Natural killer cell (primary cell): ENCODE measurements at regions not wholly inside any gene's neighbourhood (a gene's known extent, or its start where the extent isn't known, plus 50 kb on each side); places are given as distances from the start of the nearest gene placed in this dataset.

Source experiments
- ATAC-seq, 3 donors: fragments of 150-1000 bp in 2 of 3; fragments of 200-7000 bp in 1 of 3; cut with Tn5 transposase; 1 replicate in 1 of 3; 2 replicates in 2 of 3; pipeline ENCODE4 v1.10.0; 2021; ENCODE audit warnings: mild to moderate bottlenecking in 2 of 3, moderate library complexity in 2 of 3
- DNase-seq, 2 donors: peaks; one replicate each; pipeline versions ENCODE4 v3.0.0 to v3.0.0-alpha.2; 2013 to 2021; ENCODE audit warnings: mixed read lengths in 1 of 2
- H3K27ac ChIP-seq: one replicate; pipeline ENCODE4 v1.5.1; 2013; ENCODE audit warnings: mild to moderate bottlenecking, low read length
- H3K27me3 ChIP-seq: one replicate; pipeline ENCODE4 v1.6.1; 2013; ENCODE audit warnings: low read length; ENCODE audit not compliant: control insufficient read depth, insufficient read depth
- H3K36me3 ChIP-seq: one replicate; pipeline ENCODE4 v1.6.1; 2013; ENCODE audit warnings: low read length; ENCODE audit not compliant: control insufficient read depth, insufficient read depth
- H3K4me1 ChIP-seq: one replicate; pipeline ENCODE4 v1.6.1; 2013; ENCODE audit warnings: low read length; ENCODE audit not compliant: control insufficient read depth, insufficient read depth
- H3K4me3 ChIP-seq: one replicate; pipeline ENCODE4 v1.5.1; 2013; ENCODE audit warnings: low read length
- H3K9me3 ChIP-seq: one replicate; pipeline ENCODE4 v1.6.1; 2013; ENCODE audit warnings: low read length; ENCODE audit not compliant: control insufficient read depth, insufficient read depth
- H3K27ac Mint-ChIP-seq, 2 donors: one replicate each; pipeline ENCODE4 v1.8.0; 2022; ENCODE audit warnings: mild to moderate bottlenecking in 2 of 2, mixed read lengths in 2 of 2, moderate library complexity in 1 of 2
- H3K27me3 Mint-ChIP-seq, 2 donors: one replicate each; pipeline ENCODE4 v1.8.0; 2022; ENCODE audit warnings: low read depth in 2 of 2, mixed read lengths in 2 of 2
- H3K36me3 Mint-ChIP-seq: one replicate; pipeline ENCODE4 v1.8.0; 2022; ENCODE audit warnings: mixed read lengths
- H3K4me1 Mint-ChIP-seq, 2 donors: one replicate each; pipeline ENCODE4 v1.8.0; 2022; ENCODE audit warnings: mixed read lengths in 2 of 2
- H3K4me3 Mint-ChIP-seq: one replicate; pipeline ENCODE4 v1.8.0; 2022; ENCODE audit warnings: mild to moderate bottlenecking, moderate library complexity, mixed read lengths
- H3K9me3 Mint-ChIP-seq, 2 donors: one replicate each; pipeline ENCODE4 v1.8.0; 2022; ENCODE audit warnings: mixed read lengths in 2 of 2
- CTCF ChIP-seq: fragments of 200-600 bp; IDR thresholded peaks from one replicate; pipeline ENCODE4 v1.8.0; 2022; ENCODE audit warnings: antibody characterized with exemption
- WGBS: methylation state at CpG from one replicate; pipeline ENCODE4 v1.1.7; 2013; ENCODE audit warnings: missing lambda C conversion rate; ENCODE audit not compliant: insufficient coverage; 5-methylcytosine and 5-hydroxymethylcytosine counted together
- intact Hi-C: fragments of 100-400 bp; cut with micrococcal nuclease; formaldehyde crosslinking; loops from one replicate; pipeline ENCODE4 v1.14.2; 2022

DNA sequence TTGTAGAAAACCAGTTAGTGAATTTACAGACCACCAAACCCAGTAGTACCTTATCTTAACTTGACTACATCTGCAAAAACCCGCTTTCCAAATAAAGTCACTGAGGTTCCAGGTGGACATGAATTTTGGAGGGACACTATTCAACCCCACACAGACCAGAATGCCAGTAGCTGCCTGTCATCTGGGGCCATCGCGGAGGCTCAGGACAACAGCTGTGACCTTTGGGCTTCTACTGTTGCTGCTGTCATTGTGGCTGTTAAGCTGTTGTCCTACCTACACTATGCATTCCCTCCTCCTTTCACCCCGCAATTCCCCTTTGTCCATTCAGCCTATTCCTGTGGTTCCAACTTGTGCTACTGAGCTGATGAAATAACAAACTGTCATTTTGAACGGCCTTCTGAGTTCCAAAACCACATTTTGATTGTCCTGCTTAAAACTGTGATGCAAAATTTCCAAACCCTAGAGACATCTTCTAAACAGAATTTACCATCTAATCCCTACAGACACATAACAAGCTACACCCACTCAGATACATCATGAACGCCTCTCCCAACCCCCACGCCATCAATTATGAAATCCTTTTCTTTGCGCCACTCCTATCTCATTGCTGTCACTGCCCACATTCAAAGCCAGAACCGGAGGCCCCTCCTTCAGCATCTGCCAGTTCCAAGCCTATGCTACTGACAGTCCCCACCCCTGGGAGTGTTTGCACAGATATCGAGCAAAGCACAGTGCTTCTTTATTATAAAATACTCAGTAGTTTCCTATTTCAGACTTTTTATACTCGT is 125.0 kb downstream of the C6orf118 start:
- Mint-ChIP-seq H3K27me3 (no peaks in the 10 kb centered on the region), H3K4me1 (no peaks in the 10 kb centered on the region), H3K4me3 (no peak overlapping the region), H3K36me3 (no peaks in the 10 kb centered on the region), H3K9me3 (peaks cover 12 to 24% of the 10 kb centered on the region in 2 donors), H3K27ac (no peak overlapping the region)
- intact Hi-C loops, result no loop called here
- ATAC-seq (no peak), DNase-seq (no peak)
- no peak overlapping the region for H3K27ac ChIP-seq
- H3K36me3 ChIP-seq, result no peaks in the 10 kb centered on the region
- TF ChIP-seq CTCF, result no peak
- H3K4me3 ChIP-seq, result no peak overlapping the region
- WGBS, result 80% methylated on average over 11 of the region's 11 CpGs
- peaks cover 21% of the 10 kb centered on the region for H3K9me3 ChIP-seq
- H3K4me1 ChIP-seq, result no peaks in the 10 kb centered on the region
- no peaks in the 10 kb centered on the region for H3K27me3 ChIP-seq

DNA sequence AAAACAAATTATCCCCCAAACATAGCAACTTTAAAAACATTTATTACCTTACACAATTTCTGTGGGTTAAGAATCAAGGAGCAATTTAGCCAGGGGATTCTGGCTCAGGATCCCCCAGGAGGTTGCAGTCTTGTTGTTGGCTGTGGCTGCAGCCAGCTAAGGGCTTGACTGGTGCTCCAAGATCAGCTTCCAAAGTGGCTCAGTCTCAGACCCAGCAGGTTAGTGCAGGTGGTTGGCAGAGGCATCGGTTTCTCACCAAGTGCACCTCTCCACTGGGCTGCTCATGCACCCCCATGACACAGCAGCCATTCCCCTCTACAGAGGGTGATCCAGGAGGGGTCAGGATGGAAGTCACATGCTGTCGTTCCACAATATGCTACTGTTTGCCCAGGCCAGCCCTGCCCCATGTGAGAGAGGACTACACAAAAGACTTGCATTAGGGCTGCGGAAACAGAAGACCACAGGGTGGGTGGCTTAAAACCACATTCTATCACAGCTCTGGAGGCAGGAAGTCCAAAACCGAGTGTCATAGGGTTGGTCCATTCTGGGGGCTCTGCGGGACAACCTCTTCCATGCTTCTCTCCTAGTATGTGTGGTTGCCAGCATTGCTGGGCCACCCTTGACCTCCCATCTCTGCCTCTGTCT is 125.8 kb downstream of the C6orf118 start:
- H3K4me1 ChIP-seq, result no peaks in the 10 kb centered on the region
- Mint-ChIP-seq H3K4me3 (no peak overlapping the region), H3K9me3 (peaks cover 12 to 21% of the 10 kb centered on the region in 2 donors), H3K27me3 (no peaks in the 10 kb centered on the region), H3K4me1 (no peaks in the 10 kb centered on the region), H3K27ac (no peak overlapping the region), H3K36me3 (no peaks in the 10 kb centered on the region)
- no peaks in the 10 kb centered on the region for H3K27me3 ChIP-seq
- no peak for TF ChIP-seq CTCF
- H3K4me3 ChIP-seq, result no peak overlapping the region
- no peak overlapping the region for H3K27ac ChIP-seq
- DNase-seq (no peak), ATAC-seq (no peak)
- WGBS, result 69% methylated on average over 5 of the region's 5 CpGs
- H3K36me3 ChIP-seq, result no peaks in the 10 kb centered on the region
- intact Hi-C loops, result no loop called here
- H3K9me3 ChIP-seq, result peaks cover 21% of the 10 kb centered on the region

GRCh38 chr6:165183071-165183470 is 126.3 kb downstream of the C6orf118 start:
- Mint-ChIP-seq H3K36me3 (peaks cover 3% of the 10 kb centered on the region), H3K4me1 (no peaks in the 10 kb centered on the region), H3K4me3 (no peak overlapping the region), H3K27ac (no peak overlapping the region), H3K27me3 (no peaks in the 10 kb centered on the region), H3K9me3 (peaks cover 13 to 21% of the 10 kb centered on the region in 2 donors)
- TF ChIP-seq CTCF, result no peak
- Histone ChIP-seq H3K36me3 (no peaks in the 10 kb centered on the region), H3K27me3 (no peaks in the 10 kb centered on the region), H3K4me3 (no peak overlapping the region), H3K4me1 (no peaks in the 10 kb centered on the region), H3K9me3 (peaks cover 18% of the 10 kb centered on the region), H3K27ac (no peak overlapping the region)
- intact Hi-C loops, result no loop called here
- DNase-seq, result no peak
- ATAC-seq, result no peak
